ENCODE measurements at regions not wholly inside any gene's neighbourhood (a gene's known extent, or its start where the extent isn't known, plus 50 kb on each side); places are given as distances from the start of the nearest gene placed in this dataset.
"Not testable (repeated sequence)": the region's sequence is repeated elsewhere in the genome, so short reads cannot be mapped to it uniquely, and the experiment has no call there.

- not testable (repeated sequence) for DNase-seq (ENCODE audit: low spot score)
Observed at GRCh38 chr7:80292634-80293033, 158.0 kb downstream of the GNAI1 start.

GRCh38 chr7:80288175-80289122 lies 153.8 kb downstream of the GNAI1 start:
- no peak for DNase-seq (ENCODE audit: low spot score)

- DNase-seq (ENCODE audit: low spot score) = no peak
Observed at GRCh38 chr7:80287400-80288174, 153.0 kb downstream of the GNAI1 start.

GRCh38 chr7:80286611-80287010 lies 152.0 kb downstream of the GNAI1 start:
- DNase-seq (ENCODE audit: low spot score) = no peak

- no peak for DNase-seq (ENCODE audit: low spot score)
Observed at GRCh38 chr7:80284855-80285254, 150.2 kb downstream of the GNAI1 start.

- no peak for DNase-seq (ENCODE audit: low spot score)
Observed at GRCh38 chr7:80279760-80280159, 145.1 kb downstream of the GNAI1 start.

GRCh38 chr7:80278737-80279136 lies 144.1 kb downstream of the GNAI1 start:
- no peak for DNase-seq (ENCODE audit: low spot score)

GRCh38 chr7:80277434-80278427 lies 143.1 kb downstream of the GNAI1 start:
- DNase-seq (ENCODE audit: low spot score) = no peak
